Spleen (tissue), 7 donors: ENCODE measurements at regions not wholly inside any gene's neighbourhood (a gene's known extent, or its start where the extent isn't known, plus 50 kb on each side); places are given as distances from the start of the nearest gene placed in this dataset.

ENCODE experiments used
- POLR2A ChIP-seq, 3 donors: fragments of 450-650 bp; IDR thresholded peaks; one replicate each; pipeline ENCODE4 v1.5.1; 2017; ENCODE audit warnings: antibody characterized with exemption in 3 of 3, mild to moderate bottlenecking in 1 of 3
- POLR2AphosphoS5 ChIP-seq, 3 donors: sonication (generic); formaldehyde crosslinking; IDR thresholded peaks; one replicate each; pipeline ENCODE4 v1.5.1; 2017; ENCODE audit warnings: antibody characterized with exemption in 3 of 3
- TF ChIP-seq, protein P1 (sequence below), 11 experiments: fragments of 200-600 bp in 7 of 11; fragments of 450-650 bp in 4 of 11; sonication (generic) in 4 of 11; IDR thresholded peaks in 8 of 11; conservative IDR thresholded peaks in 3 of 11; 1 replicate in 7 of 11; 2 replicates in 4 of 11; pipeline versions ENCODE4 v1.4.0 to v1.8.0; 2016 to 2021; ENCODE audit warnings: antibody characterized with exemption in 11 of 11, inconsistent platforms in 4 of 11, mild to moderate bottlenecking in 1 of 11
- donor health status: DM: no; HTN: no; CAD: no; lungs with moderate emphysema.
- donor health status: DM: no; HTN: no; CAD: no.
- donor health status: DM: no; HTN: no; CAD: no.

DNA sequence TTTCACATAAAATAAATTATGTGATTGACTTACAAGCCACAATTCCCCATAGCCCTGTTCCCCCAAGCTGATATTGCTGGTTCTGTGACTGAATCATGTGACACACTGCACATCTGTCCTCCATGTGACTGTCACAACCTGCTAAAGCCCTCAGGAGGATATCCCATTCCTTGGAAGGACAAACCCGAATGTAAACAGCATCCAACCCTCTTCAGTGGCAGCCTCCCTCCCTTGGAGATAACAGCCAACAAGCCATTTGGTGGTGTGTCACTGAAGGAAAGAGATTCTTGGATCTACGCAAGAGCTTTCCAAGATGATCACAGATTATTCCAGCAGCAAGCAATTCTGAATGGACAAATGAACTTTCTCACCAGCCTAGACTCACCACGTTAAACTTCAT lies 153.9 kb upstream of the TIAM1 start:
- TF ChIP-seq POLR2A (IDR thresholded peaks at IDR 0.05) = no peak
- TF ChIP-seq, protein P1, sequence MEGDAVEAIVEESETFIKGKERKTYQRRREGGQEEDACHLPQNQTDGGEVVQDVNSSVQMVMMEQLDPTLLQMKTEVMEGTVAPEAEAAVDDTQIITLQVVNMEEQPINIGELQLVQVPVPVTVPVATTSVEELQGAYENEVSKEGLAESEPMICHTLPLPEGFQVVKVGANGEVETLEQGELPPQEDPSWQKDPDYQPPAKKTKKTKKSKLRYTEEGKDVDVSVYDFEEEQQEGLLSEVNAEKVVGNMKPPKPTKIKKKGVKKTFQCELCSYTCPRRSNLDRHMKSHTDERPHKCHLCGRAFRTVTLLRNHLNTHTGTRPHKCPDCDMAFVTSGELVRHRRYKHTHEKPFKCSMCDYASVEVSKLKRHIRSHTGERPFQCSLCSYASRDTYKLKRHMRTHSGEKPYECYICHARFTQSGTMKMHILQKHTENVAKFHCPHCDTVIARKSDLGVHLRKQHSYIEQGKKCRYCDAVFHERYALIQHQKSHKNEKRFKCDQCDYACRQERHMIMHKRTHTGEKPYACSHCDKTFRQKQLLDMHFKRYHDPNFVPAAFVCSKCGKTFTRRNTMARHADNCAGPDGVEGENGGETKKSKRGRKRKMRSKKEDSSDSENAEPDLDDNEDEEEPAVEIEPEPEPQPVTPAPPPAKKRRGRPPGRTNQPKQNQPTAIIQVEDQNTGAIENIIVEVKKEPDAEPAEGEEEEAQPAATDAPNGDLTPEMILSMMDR (IDR thresholded peaks at IDR 0.05 in 8 of 11, conservative IDR thresholded peaks at IDR 0.05 in 3 of 11) = no peak
- TF ChIP-seq POLR2AphosphoS5 (IDR thresholded peaks at IDR 0.05) = no peak
